IMR-90 (cell line): ENCODE measurements at regions not wholly inside any gene's neighbourhood (a gene's known extent, or its start where the extent isn't known, plus 50 kb on each side); places are given as distances from the start of the nearest gene placed in this dataset.

Source experiments
- ATAC-seq: fragments of 200-7000 bp; cut with Tn5 transposase; 2 replicates; pipeline ENCODE4 v1.9.1; 2020; ENCODE audit warnings: low read depth, mild to moderate bottlenecking, moderate library complexity
- BruUV-seq: library from RNA; stranded (reverse); fragments of 400-500 nt; replicated peaks from 2 replicates; lab custom pipeline; 2021; lab: Mats Ljungman, UMichigan
- CTCF ChIA-PET: fragments of 300-600 bp; formaldehyde crosslinking; extraction: SDS; loops from one replicate; lab custom pipeline; 2021; ENCODE audit warnings: antibody characterized with exemption; lab: Yijun Ruan, JAX
- POLR2A ChIA-PET: fragments of 300-600 bp; sonication (Branson Sonifier 250); formaldehyde crosslinking; loops from one replicate; lab custom pipeline; 2022; ENCODE audit warnings: antibody characterized with exemption; ENCODE audit not compliant: unreplicated experiment; lab: Charles Lee
- DNase-seq: peaks from one replicate; pipeline ENCODE4 v3.0.0; 2013
- H2AFZ ChIP-seq: replicated peaks from 2 replicates; pipeline ENCODE3; 2013; ENCODE audit warnings: low read length, mild to moderate bottlenecking; ENCODE audit not compliant: poor library complexity
- H2AK5ac ChIP-seq: 2 replicates; pipeline ENCODE4 v1.6.1; 2013; ENCODE audit warnings: low read depth, low read length, inconsistent platforms
- H2AK9ac ChIP-seq: replicated peaks from 2 replicates; pipeline ENCODE3; 2013; ENCODE audit warnings: mild to moderate bottlenecking, low read depth, low read length, moderate library complexity; ENCODE audit not compliant: poor library complexity
- H2BK120ac ChIP-seq: 2 replicates; pipeline ENCODE4 v1.6.1; 2013; ENCODE audit warnings: low read depth, low read length, inconsistent platforms
- H2BK15ac ChIP-seq: 3 replicates; pipeline ENCODE4 v1.6.1; 2013; ENCODE audit warnings: low read depth, low read length, inconsistent platforms
- H2BK20ac ChIP-seq: 2 replicates; pipeline ENCODE4 v1.6.1; 2013; ENCODE audit warnings: low read depth, mild to moderate bottlenecking, inconsistent platforms, low read length, moderate library complexity
- H2BK5ac ChIP-seq: 2 replicates; pipeline ENCODE4 v1.6.1; 2013; ENCODE audit warnings: mild to moderate bottlenecking, low read depth, low read length, inconsistent platforms; ENCODE audit not compliant: poor library complexity, severe bottlenecking
- H3K14ac ChIP-seq: replicated peaks from 2 replicates; pipeline ENCODE4 v1.6.1; 2013; ENCODE audit warnings: low read depth, low read length, inconsistent platforms
- H3K18ac ChIP-seq: 2 replicates; pipeline ENCODE4 v1.6.1; 2013; ENCODE audit warnings: low read depth, low read length, control low read depth
- H3K23ac ChIP-seq: 2 replicates; pipeline ENCODE4 v1.6.1; 2013; ENCODE audit warnings: low read depth, low read length, inconsistent platforms
- H3K27ac ChIP-seq: 2 replicates; pipeline ENCODE4 v1.5.1; 2013; ENCODE audit warnings: mild to moderate bottlenecking, control low read depth, low read length; ENCODE audit not compliant: insufficient read depth
- H3K27me3 ChIP-seq: 2 replicates; pipeline ENCODE4 v1.6.1; 2013; ENCODE audit warnings: low read length; ENCODE audit not compliant: control insufficient read depth, insufficient read depth
- H3K36me3 ChIP-seq: 2 replicates; pipeline ENCODE4 v1.6.1; 2013; ENCODE audit warnings: low read length, mixed read lengths; ENCODE audit not compliant: control insufficient read depth, insufficient read depth
- H3K4ac ChIP-seq: 2 replicates; pipeline ENCODE4 v1.6.1; 2013; ENCODE audit warnings: low read depth, low read length, inconsistent platforms
- H3K4me1 ChIP-seq: 2 replicates; pipeline ENCODE4 v1.6.1; 2013; ENCODE audit warnings: low read length, mixed read lengths; ENCODE audit not compliant: control insufficient read depth, insufficient read depth
- H3K4me2 ChIP-seq: 2 replicates; pipeline ENCODE4 v1.6.1; 2013; ENCODE audit warnings: low read depth, mild to moderate bottlenecking, control low read depth, low read length, moderate library complexity
- H3K4me3 ChIP-seq: 2 replicates; pipeline ENCODE4 v1.5.1; 2013; ENCODE audit warnings: low read depth, mild to moderate bottlenecking, control low read depth, low read length, moderate library complexity; ENCODE audit not compliant: insufficient read depth
- H3K56ac ChIP-seq: 2 replicates; pipeline ENCODE4 v1.6.1; 2013; ENCODE audit warnings: low read length, inconsistent platforms; ENCODE audit not compliant: insufficient read depth; ENCODE audit errors: extremely low read depth
- H3K79me1 ChIP-seq, 2 experiments: 2 replicates each; pipeline ENCODE4 v1.6.1; 2013; ENCODE audit warnings: low read length in 2 of 2, inconsistent platforms in 1 of 2, low read depth in 1 of 2
- H3K9ac ChIP-seq: 2 replicates; pipeline ENCODE4 v1.6.1; 2013; ENCODE audit warnings: low read depth, low read length, control low read depth
- H3K9me1 ChIP-seq: 2 replicates; pipeline ENCODE4 v1.6.1; 2013; ENCODE audit warnings: low read length, inconsistent platforms; ENCODE audit not compliant: insufficient read depth
- H3K9me3 ChIP-seq: 2 replicates; pipeline ENCODE4 v1.6.1; 2013; ENCODE audit warnings: low read length; ENCODE audit not compliant: control insufficient read depth, insufficient read depth
- H4K20me1 ChIP-seq: 2 replicates; pipeline ENCODE4 v1.6.1; 2013; ENCODE audit warnings: low read length, inconsistent platforms; ENCODE audit not compliant: insufficient read depth
- H4K5ac ChIP-seq: 2 replicates; pipeline ENCODE4 v1.6.1; 2013; ENCODE audit warnings: mild to moderate bottlenecking, low read depth, low read length, control low read depth
- H4K8ac ChIP-seq, 2 experiments: 2 replicates each; pipeline ENCODE4 v1.6.1; 2013; ENCODE audit warnings: low read depth in 2 of 2, low read length in 2 of 2, control low read depth in 1 of 2, inconsistent platforms in 1 of 2
- H4K91ac ChIP-seq: 2 replicates; pipeline ENCODE4 v1.6.1; 2013; ENCODE audit warnings: low read depth, low read length, inconsistent platforms; ENCODE audit not compliant: insufficient read depth
- CEBPB ChIP-seq: IDR thresholded peaks from 2 replicates; pipeline ENCODE4 v1.6.1; 2012; ENCODE audit warnings: low read depth, low read length, improper control_type of control experiment
- CHD1 ChIP-seq: IDR thresholded peaks from 2 replicates; pipeline ENCODE4 v1.6.1; 2012; ENCODE audit warnings: low read depth, low read length, improper control_type of control experiment
- FOS ChIP-seq: fragments of 150-350 bp; IDR thresholded peaks from 2 replicates; pipeline ENCODE4 v1.6.1; 2016; ENCODE audit warnings: low read depth, low read length
- MAFK ChIP-seq: IDR thresholded peaks from 2 replicates; pipeline ENCODE4 v1.6.1; 2012; ENCODE audit warnings: low read depth, low read length, improper control_type of control experiment
- NFE2L2 ChIP-seq: fragments of 150-350 bp; IDR thresholded peaks from 2 replicates; pipeline ENCODE4 v1.6.1; 2016; ENCODE audit warnings: low read depth, mild to moderate bottlenecking, low read length
- POLR2A ChIP-seq: IDR thresholded peaks from 2 replicates; pipeline ENCODE4 v1.6.1; 2012; ENCODE audit warnings: mild to moderate bottlenecking, low read depth, low read length
- RFX5 ChIP-seq: IDR thresholded peaks from 2 replicates; pipeline ENCODE4 v1.8.0; 2012; ENCODE audit warnings: low read depth, mild to moderate bottlenecking, low read length, moderate library complexity
- SMC3 ChIP-seq: fragments of 150-350 bp; IDR thresholded peaks from 2 replicates; pipeline ENCODE4 v1.6.1; 2016; ENCODE audit warnings: low read depth, mild to moderate bottlenecking, antibody characterized with exemption, low read length, moderate library complexity
- WGBS, 2 experiments: methylation state at CpG; one replicate each; pipeline versions ENCODE4 v1.1.5 to v1.1.7; 2013; ENCODE audit warnings: missing lambda C conversion rate in 2 of 2; ENCODE audit not compliant: insufficient read length in 1 of 2; ENCODE audit errors: extremely low coverage in 2 of 2; 5-methylcytosine and 5-hydroxymethylcytosine counted together
- dilution Hi-C: fragments of 300-500 bp; cut with HindIII; formaldehyde crosslinking; loops from one replicate; pipeline ENCODE4 v1.14.3; 2018; ENCODE audit warnings: low sequenced_read_pairs; ENCODE audit not compliant: unreplicated experiment
- in situ Hi-C: fragments of 300-500 bp; cut with MboI; formaldehyde crosslinking; loops from 3 replicates; pipeline ENCODE4 v1.14.3; 2019; ENCODE audit warnings: low sequenced_read_pairs, inconsistent platforms, mixed read lengths
- intact Hi-C: fragments of 100-400 bp; cut with micrococcal nuclease; formaldehyde crosslinking; loops from 2 replicates; pipeline ENCODE4 v1.10.0; 2022
- TF ChIP-seq, protein P1 (sequence below): fragments of 150-350 bp; IDR thresholded peaks from 2 replicates; pipeline ENCODE4 v1.6.1; 2016; ENCODE audit warnings: low read depth, mild to moderate bottlenecking, low read length, moderate library complexity, borderline replicate concordance
- TF ChIP-seq, protein P2 (sequence below): conservative IDR thresholded peaks from 2 replicates; pipeline ENCODE4 v1.5.1; 2012; ENCODE audit warnings: mild to moderate bottlenecking, low read depth, low read length, improper control_type of control experiment

DNA sequence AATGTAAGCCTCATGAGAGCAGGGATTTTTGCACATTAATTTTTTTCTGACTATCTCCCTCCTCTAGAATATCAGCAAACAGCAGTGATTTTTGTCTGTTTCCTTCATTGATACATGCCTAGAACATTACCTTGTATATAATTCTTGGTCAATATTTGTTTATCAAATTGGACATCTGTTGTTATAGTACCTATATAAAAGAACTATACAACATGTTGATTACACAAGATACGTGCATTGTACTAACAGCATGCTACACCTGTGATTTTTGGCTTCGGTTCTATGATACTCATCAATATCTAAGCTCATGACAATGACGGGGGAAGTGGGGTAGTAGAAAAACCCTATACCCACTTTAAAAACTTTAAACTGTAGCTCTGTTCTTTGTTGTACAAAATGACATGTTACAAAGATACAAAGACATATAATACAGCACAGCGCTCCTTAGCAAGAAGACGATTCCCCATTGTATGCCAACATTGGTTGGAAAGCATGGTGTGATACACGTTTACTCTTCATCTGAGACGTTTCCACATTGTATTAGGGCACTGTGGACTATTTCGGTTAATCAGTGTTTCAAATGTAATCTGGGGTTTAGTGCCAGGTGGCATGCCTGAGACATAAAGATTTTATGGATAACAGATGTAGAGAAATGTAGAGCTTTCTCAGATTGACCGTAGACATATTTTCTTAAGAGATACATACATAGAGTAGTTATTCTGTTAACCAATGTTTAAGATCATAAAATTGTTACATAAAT lies 70.5 kb upstream of the FOXP2 start:
- ATAC-seq = no peak
- H3K4me1 ChIP-seq = no peaks in the 10 kb centered on the region
- no peak overlapping the region for H3K23ac ChIP-seq

More for the DNA sequence above, 70.5 kb upstream of the FOXP2 start:
- Histone ChIP-seq H3K9me1 (no peaks in the 10 kb centered on the region), H2BK15ac (no peak overlapping the region), H3K4ac (no peak overlapping the region), H3K27ac (no peak overlapping the region), H2BK120ac (no peak overlapping the region), H2AK5ac (no peak overlapping the region), H3K4me2 (no peak overlapping the region), H3K27me3 (no peaks in the 10 kb centered on the region), H3K36me3 (no peaks in the 10 kb centered on the region), H3K79me1 (no peaks in the 10 kb centered on the region), H3K14ac (no peak overlapping the region), H3K9me3 (no peaks in the 10 kb centered on the region), H4K20me1 (no peaks in the 10 kb centered on the region), H4K5ac (no peak overlapping the region), H4K8ac (no peak overlapping the region), H4K91ac (no peak overlapping the region), H2BK20ac (no peak overlapping the region), H3K18ac (no peak overlapping the region), H3K9ac (no peak overlapping the region), H3K56ac (no peak overlapping the region), H3K4me3 (no peak overlapping the region), H2BK5ac (no peak overlapping the region), H2AFZ (no peak overlapping the region), H2AK9ac (no peak overlapping the region)
- in situ Hi-C loops (no loop called here), intact Hi-C loops (no loop called here), dilution Hi-C loops (no loop called here)
- no TSS peak for BruUV-seq
- TF ChIP-seq MAFK (no peak), RFX5 (no peak), FOS (no peak), NFE2L2 (no peak), POLR2A (no peak), SMC3 (no peak), CEBPB (no peak), CHD1 (no peak)
- TF ChIP-seq, protein P1, sequence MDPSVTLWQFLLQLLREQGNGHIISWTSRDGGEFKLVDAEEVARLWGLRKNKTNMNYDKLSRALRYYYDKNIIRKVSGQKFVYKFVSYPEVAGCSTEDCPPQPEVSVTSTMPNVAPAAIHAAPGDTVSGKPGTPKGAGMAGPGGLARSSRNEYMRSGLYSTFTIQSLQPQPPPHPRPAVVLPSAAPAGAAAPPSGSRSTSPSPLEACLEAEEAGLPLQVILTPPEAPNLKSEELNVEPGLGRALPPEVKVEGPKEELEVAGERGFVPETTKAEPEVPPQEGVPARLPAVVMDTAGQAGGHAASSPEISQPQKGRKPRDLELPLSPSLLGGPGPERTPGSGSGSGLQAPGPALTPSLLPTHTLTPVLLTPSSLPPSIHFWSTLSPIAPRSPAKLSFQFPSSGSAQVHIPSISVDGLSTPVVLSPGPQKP = no peak
- TF ChIP-seq, protein P2, sequence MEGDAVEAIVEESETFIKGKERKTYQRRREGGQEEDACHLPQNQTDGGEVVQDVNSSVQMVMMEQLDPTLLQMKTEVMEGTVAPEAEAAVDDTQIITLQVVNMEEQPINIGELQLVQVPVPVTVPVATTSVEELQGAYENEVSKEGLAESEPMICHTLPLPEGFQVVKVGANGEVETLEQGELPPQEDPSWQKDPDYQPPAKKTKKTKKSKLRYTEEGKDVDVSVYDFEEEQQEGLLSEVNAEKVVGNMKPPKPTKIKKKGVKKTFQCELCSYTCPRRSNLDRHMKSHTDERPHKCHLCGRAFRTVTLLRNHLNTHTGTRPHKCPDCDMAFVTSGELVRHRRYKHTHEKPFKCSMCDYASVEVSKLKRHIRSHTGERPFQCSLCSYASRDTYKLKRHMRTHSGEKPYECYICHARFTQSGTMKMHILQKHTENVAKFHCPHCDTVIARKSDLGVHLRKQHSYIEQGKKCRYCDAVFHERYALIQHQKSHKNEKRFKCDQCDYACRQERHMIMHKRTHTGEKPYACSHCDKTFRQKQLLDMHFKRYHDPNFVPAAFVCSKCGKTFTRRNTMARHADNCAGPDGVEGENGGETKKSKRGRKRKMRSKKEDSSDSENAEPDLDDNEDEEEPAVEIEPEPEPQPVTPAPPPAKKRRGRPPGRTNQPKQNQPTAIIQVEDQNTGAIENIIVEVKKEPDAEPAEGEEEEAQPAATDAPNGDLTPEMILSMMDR = no peak
- ChIA-PET POLR2A (no interaction called here), CTCF (interaction anchor here (0.6 to 1.4 kb wide), 2 partner anchors 9 to 35 kb away, joined by 3 to 4 read pairs; no protein-coding TSS in a partner anchor)
- no peak for DNase-seq
- WGBS, 2 experiments = 80% methylated on average over 1 of the region's 9 CpGs; no CpG with 5 or more reads in 1 of the 2 experiments
